ENCODE measurements at regions not wholly inside any gene's neighbourhood (a gene's known extent, or its start where the extent isn't known, plus 50 kb on each side); places are given as distances from the start of the nearest gene placed in this dataset.

- TF ChIP-seq CTCF (conservative IDR thresholded peaks at IDR 0.05 in 1 of 2, IDR thresholded peaks at IDR 0.05 in 1 of 2; ENCODE audit: extremely low read depth in 1 of 2, insufficient read depth in 1 of 2, low read depth in 1 of 2, low read length in 2 of 2) (no peak), EZH2 (IDR thresholded peaks at IDR 0.05; ENCODE audit: borderline replicate concordance, low read length) (no peak)
Measured at GRCh38 chr9:81361296-81361695, 328.1 kb downstream of the TLE1 start.

All from mammary epithelial cell (primary cell).